ENCODE measurements at regions not wholly inside any gene's neighbourhood (a gene's known extent, or its start where the extent isn't known, plus 50 kb on each side); places are given as distances from the start of the nearest gene placed in this dataset.

DNA sequence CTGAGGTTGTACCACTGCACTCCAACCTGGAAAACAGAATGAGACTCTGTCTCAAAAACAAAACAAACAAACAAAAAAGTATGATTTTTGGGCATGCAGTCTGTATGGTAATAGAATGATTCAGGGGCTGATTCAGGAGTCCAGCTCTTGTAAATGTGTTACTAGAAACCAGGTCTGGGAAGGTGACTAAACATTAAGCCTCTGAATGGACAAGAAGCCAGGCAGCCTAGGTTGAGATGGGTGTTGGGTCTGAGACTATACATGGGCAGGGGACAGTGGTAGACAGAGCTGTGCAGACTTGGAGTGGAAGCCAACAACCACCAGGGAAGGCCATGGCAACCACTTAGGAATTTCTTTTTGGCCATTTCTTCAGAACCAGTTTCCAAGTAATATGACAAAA is 64.9 kb upstream of the TLE1 start:
- TF ChIP-seq, protein P1, sequence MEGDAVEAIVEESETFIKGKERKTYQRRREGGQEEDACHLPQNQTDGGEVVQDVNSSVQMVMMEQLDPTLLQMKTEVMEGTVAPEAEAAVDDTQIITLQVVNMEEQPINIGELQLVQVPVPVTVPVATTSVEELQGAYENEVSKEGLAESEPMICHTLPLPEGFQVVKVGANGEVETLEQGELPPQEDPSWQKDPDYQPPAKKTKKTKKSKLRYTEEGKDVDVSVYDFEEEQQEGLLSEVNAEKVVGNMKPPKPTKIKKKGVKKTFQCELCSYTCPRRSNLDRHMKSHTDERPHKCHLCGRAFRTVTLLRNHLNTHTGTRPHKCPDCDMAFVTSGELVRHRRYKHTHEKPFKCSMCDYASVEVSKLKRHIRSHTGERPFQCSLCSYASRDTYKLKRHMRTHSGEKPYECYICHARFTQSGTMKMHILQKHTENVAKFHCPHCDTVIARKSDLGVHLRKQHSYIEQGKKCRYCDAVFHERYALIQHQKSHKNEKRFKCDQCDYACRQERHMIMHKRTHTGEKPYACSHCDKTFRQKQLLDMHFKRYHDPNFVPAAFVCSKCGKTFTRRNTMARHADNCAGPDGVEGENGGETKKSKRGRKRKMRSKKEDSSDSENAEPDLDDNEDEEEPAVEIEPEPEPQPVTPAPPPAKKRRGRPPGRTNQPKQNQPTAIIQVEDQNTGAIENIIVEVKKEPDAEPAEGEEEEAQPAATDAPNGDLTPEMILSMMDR (IDR thresholded peaks at IDR 0.05), result no peak
- TF ChIP-seq POLR2A (IDR thresholded peaks at IDR 0.05; ENCODE audit: low read length), result no peak
- TF ChIP-seq, protein P2, sequence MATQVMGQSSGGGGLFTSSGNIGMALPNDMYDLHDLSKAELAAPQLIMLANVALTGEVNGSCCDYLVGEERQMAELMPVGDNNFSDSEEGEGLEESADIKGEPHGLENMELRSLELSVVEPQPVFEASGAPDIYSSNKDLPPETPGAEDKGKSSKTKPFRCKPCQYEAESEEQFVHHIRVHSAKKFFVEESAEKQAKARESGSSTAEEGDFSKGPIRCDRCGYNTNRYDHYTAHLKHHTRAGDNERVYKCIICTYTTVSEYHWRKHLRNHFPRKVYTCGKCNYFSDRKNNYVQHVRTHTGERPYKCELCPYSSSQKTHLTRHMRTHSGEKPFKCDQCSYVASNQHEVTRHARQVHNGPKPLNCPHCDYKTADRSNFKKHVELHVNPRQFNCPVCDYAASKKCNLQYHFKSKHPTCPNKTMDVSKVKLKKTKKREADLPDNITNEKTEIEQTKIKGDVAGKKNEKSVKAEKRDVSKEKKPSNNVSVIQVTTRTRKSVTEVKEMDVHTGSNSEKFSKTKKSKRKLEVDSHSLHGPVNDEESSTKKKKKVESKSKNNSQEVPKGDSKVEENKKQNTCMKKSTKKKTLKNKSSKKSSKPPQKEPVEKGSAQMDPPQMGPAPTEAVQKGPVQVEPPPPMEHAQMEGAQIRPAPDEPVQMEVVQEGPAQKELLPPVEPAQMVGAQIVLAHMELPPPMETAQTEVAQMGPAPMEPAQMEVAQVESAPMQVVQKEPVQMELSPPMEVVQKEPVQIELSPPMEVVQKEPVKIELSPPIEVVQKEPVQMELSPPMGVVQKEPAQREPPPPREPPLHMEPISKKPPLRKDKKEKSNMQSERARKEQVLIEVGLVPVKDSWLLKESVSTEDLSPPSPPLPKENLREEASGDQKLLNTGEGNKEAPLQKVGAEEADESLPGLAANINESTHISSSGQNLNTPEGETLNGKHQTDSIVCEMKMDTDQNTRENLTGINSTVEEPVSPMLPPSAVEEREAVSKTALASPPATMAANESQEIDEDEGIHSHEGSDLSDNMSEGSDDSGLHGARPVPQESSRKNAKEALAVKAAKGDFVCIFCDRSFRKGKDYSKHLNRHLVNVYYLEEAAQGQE (IDR thresholded peaks at IDR 0.05), result no peak
- no peak for TF ChIP-seq SMC3 (IDR thresholded peaks at IDR 0.05)
- TF ChIP-seq, protein P3, sequence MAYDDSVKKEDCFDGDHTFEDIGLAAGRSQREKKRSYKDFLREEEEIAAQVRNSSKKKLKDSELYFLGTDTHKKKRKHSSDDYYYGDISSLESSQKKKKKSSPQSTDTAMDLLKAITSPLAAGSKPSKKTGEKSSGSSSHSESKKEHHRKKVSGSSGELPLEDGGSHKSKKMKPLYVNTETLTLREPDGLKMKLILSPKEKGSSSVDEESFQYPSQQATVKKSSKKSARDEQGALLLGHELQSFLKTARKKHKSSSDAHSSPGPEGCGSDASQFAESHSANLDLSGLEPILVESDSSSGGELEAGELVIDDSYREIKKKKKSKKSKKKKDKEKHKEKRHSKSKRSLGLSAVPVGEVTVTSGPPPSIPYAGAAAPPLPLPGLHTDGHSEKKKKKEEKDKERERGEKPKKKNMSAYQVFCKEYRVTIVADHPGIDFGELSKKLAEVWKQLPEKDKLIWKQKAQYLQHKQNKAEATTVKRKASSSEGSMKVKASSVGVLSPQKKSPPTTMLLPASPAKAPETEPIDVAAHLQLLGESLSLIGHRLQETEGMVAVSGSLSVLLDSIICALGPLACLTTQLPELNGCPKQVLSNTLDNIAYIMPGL (CRISPR knock-in tag; IDR thresholded peaks at IDR 0.05; ENCODE audit: borderline replicate concordance), result no peak
- TF ChIP-seq JUNB (IDR thresholded peaks at IDR 0.05), result no peak
- TF ChIP-seq ZSCAN20 (CRISPR knock-in tag; IDR thresholded peaks at IDR 0.05), result no peak
- TF ChIP-seq EP300 (IDR thresholded peaks at IDR 0.05), result no peak
- TF ChIP-seq CHD4 (IDR thresholded peaks at IDR 0.05; ENCODE audit: borderline replicate concordance), result no peak
- no peak for TF ChIP-seq ZFP36 (IDR thresholded peaks at IDR 0.05; ENCODE audit: borderline replicate concordance, partially characterized antibody)
- TF ChIP-seq GATA3 (IDR thresholded peaks at IDR 0.05; ENCODE audit: borderline replicate concordance), result no peak
- no peak for TF ChIP-seq KDM5A (IDR thresholded peaks at IDR 0.05)
- TF ChIP-seq, protein P4, sequence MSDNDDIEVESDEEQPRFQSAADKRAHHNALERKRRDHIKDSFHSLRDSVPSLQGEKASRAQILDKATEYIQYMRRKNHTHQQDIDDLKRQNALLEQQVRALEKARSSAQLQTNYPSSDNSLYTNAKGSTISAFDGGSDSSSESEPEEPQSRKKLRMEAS (IDR thresholded peaks at IDR 0.05), result no peak
